ENCODE measurements at regions not wholly inside any gene's neighbourhood (a gene's known extent, or its start where the extent isn't known, plus 50 kb on each side); places are given as distances from the start of the nearest gene placed in this dataset.

GRCh38 chr11:115930886-115931547, 426.8 kb upstream of the CADM1 start:
- no peak for FAIRE-seq
- no peak for ATAC-seq
- H3K4me3 ChIP-seq, result no peak overlapping the region
- POLR2A ChIA-PET, result no interaction called here
- no peak overlapping the region for H3K27ac ChIP-seq
- no peaks in the 10 kb centered on the region for H3K9me3 ChIP-seq
- TF ChIP-seq HOXB5 (CRISPR knock-in tag; IDR thresholded peaks at IDR 0.05), result no peak
- no peak for TF ChIP-seq RFX5 (IDR thresholded peaks at IDR 0.05)
- no peak for TF ChIP-seq MAFK (IDR thresholded peaks at IDR 0.05; ENCODE audit: partially characterized antibody)
- no peak for TF ChIP-seq RARB (CRISPR knock-in tag; IDR thresholded peaks at IDR 0.05)
- TF ChIP-seq ZSCAN20 (CRISPR knock-in tag; IDR thresholded peaks at IDR 0.05), result no peak
- no peak for TF ChIP-seq ESRRA (IDR thresholded peaks at IDR 0.05; ENCODE audit: borderline replicate concordance, low read length)
- no peak for TF ChIP-seq BHLHE40 (IDR thresholded peaks at IDR 0.05; ENCODE audit: low read depth, low read length)
- TF ChIP-seq EHMT2 (IDR thresholded peaks at IDR 0.05; ENCODE audit: low read depth), result no peak
- TF ChIP-seq EHF (CRISPR knock-in tag; IDR thresholded peaks at IDR 0.05), result no peak
- TF ChIP-seq CHD4 (IDR thresholded peaks at IDR 0.05; ENCODE audit: borderline replicate concordance), result no peak
- TF ChIP-seq PHF8 (IDR thresholded peaks at IDR 0.05; ENCODE audit: borderline replicate concordance, low read depth), result no peak
- TF ChIP-seq HOXB13 (CRISPR knock-in tag; IDR thresholded peaks at IDR 0.05; ENCODE audit: low read depth), result no peak
- TF ChIP-seq FOXS1 (CRISPR knock-in tag; IDR thresholded peaks at IDR 0.05), result no peak
- TF ChIP-seq, protein P1, sequence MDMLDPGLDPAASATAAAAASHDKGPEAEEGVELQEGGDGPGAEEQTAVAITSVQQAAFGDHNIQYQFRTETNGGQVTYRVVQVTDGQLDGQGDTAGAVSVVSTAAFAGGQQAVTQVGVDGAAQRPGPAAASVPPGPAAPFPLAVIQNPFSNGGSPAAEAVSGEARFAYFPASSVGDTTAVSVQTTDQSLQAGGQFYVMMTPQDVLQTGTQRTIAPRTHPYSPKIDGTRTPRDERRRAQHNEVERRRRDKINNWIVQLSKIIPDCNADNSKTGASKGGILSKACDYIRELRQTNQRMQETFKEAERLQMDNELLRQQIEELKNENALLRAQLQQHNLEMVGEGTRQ (IDR thresholded peaks at IDR 0.05), result no peak
- TF ChIP-seq HES2 (IDR thresholded peaks at IDR 0.05), result no peak
- TF ChIP-seq, protein P2, sequence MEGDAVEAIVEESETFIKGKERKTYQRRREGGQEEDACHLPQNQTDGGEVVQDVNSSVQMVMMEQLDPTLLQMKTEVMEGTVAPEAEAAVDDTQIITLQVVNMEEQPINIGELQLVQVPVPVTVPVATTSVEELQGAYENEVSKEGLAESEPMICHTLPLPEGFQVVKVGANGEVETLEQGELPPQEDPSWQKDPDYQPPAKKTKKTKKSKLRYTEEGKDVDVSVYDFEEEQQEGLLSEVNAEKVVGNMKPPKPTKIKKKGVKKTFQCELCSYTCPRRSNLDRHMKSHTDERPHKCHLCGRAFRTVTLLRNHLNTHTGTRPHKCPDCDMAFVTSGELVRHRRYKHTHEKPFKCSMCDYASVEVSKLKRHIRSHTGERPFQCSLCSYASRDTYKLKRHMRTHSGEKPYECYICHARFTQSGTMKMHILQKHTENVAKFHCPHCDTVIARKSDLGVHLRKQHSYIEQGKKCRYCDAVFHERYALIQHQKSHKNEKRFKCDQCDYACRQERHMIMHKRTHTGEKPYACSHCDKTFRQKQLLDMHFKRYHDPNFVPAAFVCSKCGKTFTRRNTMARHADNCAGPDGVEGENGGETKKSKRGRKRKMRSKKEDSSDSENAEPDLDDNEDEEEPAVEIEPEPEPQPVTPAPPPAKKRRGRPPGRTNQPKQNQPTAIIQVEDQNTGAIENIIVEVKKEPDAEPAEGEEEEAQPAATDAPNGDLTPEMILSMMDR (IDR thresholded peaks at IDR 0.05), result no peak
- TF ChIP-seq TP53 (CRISPR knock-in tag; IDR thresholded peaks at IDR 0.05), result no peak
- no peak for TF ChIP-seq HOXA7 (CRISPR knock-in tag; IDR thresholded peaks at IDR 0.05)
- no peaks in the 10 kb centered on the region for H3K4me1 ChIP-seq
- H3K4me2 ChIP-seq, result no peak overlapping the region
- 0% methylated on average over 2 of the region's 3 CpGs for WGBS (ENCODE audit: missing lambda C conversion rate)
- CTCF ChIA-PET, result no interaction called here
- DNase-seq (ENCODE audit: low read depth in 1 of 2, low spot score in 1 of 2), result no peak

GRCh38 chr11:115930291-115930690, 426.1 kb upstream of the CADM1 start:
- Histone ChIP-seq H3K9me3 (no peaks in the 10 kb centered on the region), H3K4me2 (no peak overlapping the region), H3K4me1 (no peaks in the 10 kb centered on the region), H3K4me3 (no peak overlapping the region), H3K27ac (no peak overlapping the region)
- FAIRE-seq (no peak), DNase-seq (ENCODE audit: low read depth in 1 of 2, low spot score in 1 of 2) (no peak), ATAC-seq (no peak)
- no peak for TF ChIP-seq SMC3 (IDR thresholded peaks at IDR 0.05)
- TF ChIP-seq ELK1 (IDR thresholded peaks at IDR 0.05; ENCODE audit: low read depth, low read length), result no peak
- TF ChIP-seq JUNB (IDR thresholded peaks at IDR 0.05), result no peak
- TF ChIP-seq RARB (CRISPR knock-in tag; IDR thresholded peaks at IDR 0.05), result no peak
- no peak for TF ChIP-seq FOSL2 (IDR thresholded peaks at IDR 0.05)
- no peak for TF ChIP-seq FOSL2 (CRISPR knock-in tag; IDR thresholded peaks at IDR 0.05)
- TF ChIP-seq RFX5 (IDR thresholded peaks at IDR 0.05), result no peak
- TF ChIP-seq MAZ (IDR thresholded peaks at IDR 0.05; ENCODE audit: borderline replicate concordance, low read depth, low read length), result no peak
- no peak for TF ChIP-seq RNF2 (IDR thresholded peaks at IDR 0.05; ENCODE audit: borderline replicate concordance, low read depth)
- no peak for TF ChIP-seq RAD21 (conservative IDR thresholded peaks at IDR 0.05 in 1 of 2, IDR thresholded peaks at IDR 0.05 in 1 of 2)
- no peak for TF ChIP-seq TP53 (CRISPR knock-in tag; IDR thresholded peaks at IDR 0.05)
- no peak for TF ChIP-seq CHD2 (IDR thresholded peaks at IDR 0.05; ENCODE audit: low read length, partially characterized antibody)
- TF ChIP-seq KDM5A (IDR thresholded peaks at IDR 0.05), result no peak
- no peak for TF ChIP-seq HES2 (IDR thresholded peaks at IDR 0.05)
- TF ChIP-seq JUN (IDR thresholded peaks at IDR 0.05), result no peak
- no peak for TF ChIP-seq POLR2AphosphoS2 (conservative IDR thresholded peaks at IDR 0.05; ENCODE audit: low read length)
- no peak for TF ChIP-seq CHD4 (IDR thresholded peaks at IDR 0.05; ENCODE audit: borderline replicate concordance)
- POLR2A ChIA-PET, result no interaction called here
- 0% methylated on average over 2 of the region's 2 CpGs for WGBS (ENCODE audit: missing lambda C conversion rate)
- CTCF ChIA-PET, result interaction anchor here (0.8 kb wide), 1 partner anchor 58 kb away, joined by 3 read pairs; no protein-coding TSS in a partner anchor
